LNCAP (cell line): ENCODE measurements at regions not wholly inside any gene's neighbourhood (a gene's known extent, or its start where the extent isn't known, plus 50 kb on each side); places are given as distances from the start of the nearest gene placed in this dataset.

Experiments
- TF ChIP-seq, protein P1 (sequence below): fragments of 450-650 bp; IDR thresholded peaks from 2 replicates; pipeline ENCODE4 v1.5.1; 2017; ENCODE audit warnings: mild to moderate bottlenecking

DNA sequence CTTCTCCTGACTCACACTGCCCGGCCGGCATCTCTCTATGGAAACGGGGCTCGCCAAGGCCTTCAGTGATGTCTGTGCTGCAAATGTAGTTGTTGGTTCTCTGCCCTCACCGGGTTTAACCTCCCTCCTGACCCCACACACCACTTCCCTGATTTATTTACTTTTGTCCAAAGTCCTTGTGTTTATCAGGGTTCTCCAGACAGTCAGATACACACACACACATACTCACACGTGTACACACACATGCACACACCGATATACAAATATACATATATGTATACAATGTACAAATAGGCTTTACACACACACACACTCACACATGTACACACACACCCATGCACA, 647.0 kb downstream of the BRD1 start:
- TF ChIP-seq, protein P1, sequence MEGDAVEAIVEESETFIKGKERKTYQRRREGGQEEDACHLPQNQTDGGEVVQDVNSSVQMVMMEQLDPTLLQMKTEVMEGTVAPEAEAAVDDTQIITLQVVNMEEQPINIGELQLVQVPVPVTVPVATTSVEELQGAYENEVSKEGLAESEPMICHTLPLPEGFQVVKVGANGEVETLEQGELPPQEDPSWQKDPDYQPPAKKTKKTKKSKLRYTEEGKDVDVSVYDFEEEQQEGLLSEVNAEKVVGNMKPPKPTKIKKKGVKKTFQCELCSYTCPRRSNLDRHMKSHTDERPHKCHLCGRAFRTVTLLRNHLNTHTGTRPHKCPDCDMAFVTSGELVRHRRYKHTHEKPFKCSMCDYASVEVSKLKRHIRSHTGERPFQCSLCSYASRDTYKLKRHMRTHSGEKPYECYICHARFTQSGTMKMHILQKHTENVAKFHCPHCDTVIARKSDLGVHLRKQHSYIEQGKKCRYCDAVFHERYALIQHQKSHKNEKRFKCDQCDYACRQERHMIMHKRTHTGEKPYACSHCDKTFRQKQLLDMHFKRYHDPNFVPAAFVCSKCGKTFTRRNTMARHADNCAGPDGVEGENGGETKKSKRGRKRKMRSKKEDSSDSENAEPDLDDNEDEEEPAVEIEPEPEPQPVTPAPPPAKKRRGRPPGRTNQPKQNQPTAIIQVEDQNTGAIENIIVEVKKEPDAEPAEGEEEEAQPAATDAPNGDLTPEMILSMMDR = no peak

DNA sequence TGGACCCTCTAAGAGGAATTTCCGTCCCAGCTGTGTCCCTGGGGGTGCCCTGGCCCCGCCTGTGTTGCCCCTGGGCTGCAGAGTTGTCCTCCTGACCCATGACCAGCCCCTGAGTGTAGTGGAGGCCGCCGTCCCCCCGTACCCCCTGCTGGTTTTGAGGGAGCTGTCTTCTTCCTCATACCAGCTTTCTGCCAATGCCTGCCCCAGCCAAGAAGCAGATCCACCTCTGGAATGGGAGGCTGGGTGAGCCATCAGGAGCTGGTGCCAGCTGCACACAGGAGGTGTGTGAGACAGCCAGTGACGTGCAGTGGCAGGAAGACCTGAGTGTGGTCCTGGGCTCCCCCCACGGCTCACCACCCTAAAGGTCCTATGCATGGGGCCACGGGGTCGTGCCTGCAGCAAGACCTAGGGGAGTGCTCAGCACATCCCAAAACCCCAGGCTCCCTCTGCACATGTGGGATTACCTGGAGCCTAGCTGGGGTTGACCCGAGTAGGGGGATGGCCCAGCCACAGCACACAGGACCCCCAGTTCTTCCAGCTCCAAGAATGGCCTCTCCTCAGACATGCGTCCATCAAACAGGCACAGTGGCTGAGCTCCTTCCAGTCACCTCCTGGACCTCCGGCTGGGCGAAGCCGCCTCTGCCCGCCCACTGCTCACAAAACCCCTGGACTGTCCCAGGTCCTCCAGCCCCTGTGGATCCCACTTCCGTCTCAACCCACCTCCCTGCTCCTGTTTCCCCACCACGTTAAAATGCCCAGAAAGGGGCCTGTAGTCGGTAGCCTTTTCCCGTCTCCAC, 647.6 kb downstream of the BRD1 start:
- TF ChIP-seq, protein P1 = no peak

DNA sequence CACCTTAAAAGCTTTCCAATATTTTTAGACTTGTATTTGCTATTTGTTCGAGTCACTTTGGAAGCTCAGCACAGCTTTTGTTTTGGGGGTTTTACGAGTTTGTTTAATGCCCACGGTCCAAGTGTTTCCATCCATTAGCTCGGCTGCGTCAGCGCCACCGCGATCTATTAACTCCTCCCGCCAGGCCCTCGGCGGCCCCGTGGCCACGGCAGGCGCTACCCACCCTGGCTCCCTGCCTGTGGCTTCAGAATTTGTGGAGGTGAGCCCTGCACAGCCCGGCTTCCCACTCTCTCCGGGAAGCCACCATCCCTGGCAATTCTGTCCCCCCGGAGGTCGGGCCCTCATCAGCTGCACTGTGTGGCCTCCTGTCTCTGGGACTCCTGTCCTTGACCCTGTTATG, 648.5 kb downstream of the BRD1 start:
- TF ChIP-seq, protein P1 = no peak

DNA sequence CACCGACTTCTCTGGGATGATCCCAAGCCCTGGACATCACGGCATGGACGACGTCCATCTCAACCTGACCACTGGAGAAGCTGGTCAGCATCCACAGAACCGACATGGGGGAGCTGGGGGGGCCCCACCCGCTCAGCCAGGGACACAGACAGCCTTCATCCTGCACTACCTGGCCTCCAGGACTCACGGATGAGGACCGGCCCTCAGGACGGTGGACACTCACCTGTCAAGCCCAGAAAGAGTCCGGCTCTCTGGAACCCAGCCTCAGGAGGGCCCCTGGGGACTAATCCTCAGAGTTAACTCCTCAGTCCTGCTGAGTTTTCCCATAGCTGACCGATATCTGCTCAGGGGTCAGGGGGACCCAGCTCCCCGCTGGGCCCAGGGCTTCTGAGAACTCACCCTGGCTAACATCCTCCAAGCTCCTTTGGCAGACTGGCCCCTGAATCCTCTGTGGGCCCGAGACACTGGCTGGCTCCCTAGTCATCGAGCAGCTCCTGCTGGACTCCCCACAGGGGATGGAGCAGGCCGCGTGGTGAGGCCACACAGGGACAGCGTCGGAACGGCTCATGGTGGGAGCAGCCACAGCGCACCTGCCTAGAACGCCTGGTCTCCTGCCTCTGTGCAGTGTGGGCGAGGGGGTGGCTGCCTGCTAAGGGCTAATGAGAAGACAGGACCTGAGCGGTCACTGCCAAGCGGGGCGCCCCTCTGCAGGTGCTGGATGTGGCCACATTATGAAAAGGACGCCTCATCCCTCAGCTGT, 649.2 kb downstream of the BRD1 start:
- TF ChIP-seq, protein P1 = no peak

DNA sequence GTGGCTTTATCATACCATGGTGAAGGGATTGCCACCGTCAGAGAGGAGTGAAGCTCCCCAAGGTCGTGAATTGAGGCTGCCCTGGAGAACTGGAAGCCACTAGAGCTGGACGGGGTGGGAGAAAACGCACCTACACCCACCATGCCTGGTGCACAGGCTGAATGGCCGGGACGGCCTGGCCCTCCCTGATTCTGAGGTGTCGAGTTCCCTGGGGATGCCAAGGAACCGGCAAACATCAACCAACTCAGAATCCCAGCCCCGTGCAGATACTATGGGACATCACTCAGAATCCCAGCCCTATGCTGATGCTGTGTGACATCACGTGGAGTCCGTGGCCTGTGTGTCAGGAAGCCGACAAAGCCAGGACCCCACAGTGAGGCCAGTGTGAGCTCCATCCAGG, 650.0 kb downstream of the BRD1 start:
- TF ChIP-seq, protein P1 = no peak

DNA sequence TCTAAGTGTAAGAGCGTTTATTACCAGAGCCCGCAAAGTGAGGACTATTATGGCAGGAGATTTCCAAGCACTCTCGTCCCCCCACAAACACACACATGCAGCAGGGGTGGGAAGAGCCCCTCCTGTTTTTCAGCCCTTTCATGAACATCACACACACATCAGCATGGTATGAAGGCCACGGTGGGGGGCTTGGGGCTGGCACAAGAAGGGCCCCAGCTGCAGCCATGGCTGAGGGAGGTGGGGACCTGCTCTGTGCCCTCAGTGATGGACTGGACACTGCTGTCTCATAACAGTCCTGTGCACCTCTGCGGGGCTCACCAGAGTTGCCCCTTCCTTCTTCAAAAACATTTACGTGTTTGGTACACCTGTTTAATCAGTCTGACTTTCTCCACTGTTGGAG, 650.7 kb downstream of the BRD1 start:
- TF ChIP-seq, protein P1 = no peak

DNA sequence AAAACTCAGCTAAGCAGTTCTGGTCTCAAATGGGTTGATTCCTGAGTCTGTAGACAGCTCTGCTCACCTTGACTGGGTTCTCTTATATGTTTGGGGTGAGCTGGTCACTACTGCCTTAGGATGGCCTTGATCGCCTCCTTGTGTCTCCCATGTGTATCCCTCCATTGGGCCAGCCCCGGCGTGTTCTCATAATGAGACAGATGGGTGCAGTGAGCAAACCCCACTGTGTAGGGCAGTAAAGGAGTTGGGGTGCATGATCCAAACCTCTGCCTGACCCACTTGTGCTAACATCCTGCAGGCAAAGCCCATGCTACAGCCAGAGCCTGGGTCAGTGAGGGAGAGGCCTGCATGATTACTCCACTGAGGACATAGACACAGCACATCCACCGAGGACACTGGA, 657.6 kb downstream of the BRD1 start:
- TF ChIP-seq, protein P1 = no peak
